Fibroblast of upper back skin (primary cell): ENCODE measurements at regions not wholly inside any gene's neighbourhood (a gene's known extent, or its start where the extent isn't known, plus 50 kb on each side); places are given as distances from the start of the nearest gene placed in this dataset.

Source experiments
- DNase-seq: peaks from one replicate; pipeline ENCODE4 v3.0.0-alpha.2; 2013

- DNase-seq: no peak
Observed at GRCh38 chr2:129299756-129300155, 679.7 kb upstream of the RAB6C start.

DNA sequence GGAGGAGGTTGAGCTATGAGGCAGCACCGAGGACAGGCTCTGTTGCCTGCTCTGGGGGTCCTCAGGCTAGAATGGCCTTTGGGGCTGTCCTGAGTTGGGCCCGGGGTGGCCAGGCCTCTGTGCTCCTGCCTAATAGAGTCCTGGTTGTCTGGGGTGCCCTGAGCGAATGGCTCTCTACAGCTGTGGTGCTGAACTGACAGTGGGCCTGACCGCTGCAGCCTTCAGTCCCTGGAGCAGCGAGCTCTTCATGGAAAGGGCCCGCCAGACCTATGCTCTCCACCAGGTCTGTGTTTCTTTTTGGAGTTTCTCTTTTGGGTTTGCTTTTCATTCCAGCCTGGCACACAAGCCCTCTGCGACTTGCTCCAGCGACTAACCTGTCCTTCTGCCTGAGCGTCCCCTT, 679.0 kb upstream of the RAB6C start:
- no peak for DNase-seq

- DNase-seq: no peak
Observed at GRCh38 chr2:129301431-129301913, 678.0 kb upstream of the RAB6C start.

DNA sequence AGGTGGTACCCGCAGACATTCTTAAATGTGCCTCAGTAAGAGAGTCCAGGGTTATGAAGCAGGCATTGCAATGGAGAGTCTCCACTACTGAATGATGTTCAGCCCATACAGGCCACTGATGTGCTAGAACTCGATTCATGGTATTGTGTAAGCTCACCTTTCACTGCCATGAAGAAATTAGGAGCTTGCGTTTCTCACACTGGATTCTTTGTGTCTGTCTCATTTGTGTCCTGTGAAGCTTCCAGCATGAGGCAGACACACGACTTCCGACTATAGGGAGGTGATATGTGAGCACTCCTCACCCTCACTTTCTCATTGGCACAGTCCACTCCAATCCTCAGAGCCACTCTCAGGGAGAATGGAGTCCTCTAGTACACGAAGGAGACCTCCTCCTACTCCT, 677.4 kb upstream of the RAB6C start:
- no peak for DNase-seq

DNA sequence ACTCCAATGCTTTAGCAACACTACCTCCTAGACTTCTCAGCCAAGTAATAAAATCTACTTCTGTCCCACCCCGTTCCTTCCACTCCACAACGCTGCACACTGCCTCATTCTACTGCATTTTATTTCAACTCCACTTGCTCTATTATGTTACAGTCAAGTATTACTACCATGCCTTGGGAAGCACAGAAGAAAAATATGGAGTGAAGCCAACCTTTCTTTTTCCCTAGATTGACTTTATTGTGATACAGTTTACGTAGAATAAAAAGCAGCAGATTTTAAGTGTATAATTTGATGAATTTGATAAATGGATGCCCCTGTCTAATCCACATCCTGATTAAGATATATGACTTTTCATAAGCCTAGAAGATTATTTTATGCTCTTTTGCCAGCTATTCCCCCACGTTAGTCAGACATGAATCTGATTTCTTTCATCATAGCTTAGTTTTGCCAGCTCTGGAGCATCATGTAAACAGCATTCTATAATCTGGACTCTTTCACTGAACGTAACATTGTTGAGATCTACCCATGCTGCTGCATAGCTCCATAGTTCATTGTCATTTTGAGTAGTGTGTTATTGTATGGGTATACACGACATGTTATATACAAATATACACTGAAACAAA, 676.8 kb upstream of the RAB6C start:
- no peak for DNase-seq

- DNase-seq: no peak
Observed at GRCh38 chr2:129314120-129314519, 665.3 kb upstream of the RAB6C start.

- DNase-seq: no peak
Observed at GRCh38 chr2:129318581-129319421, 660.7 kb upstream of the RAB6C start.

- DNase-seq: no peak
Observed at GRCh38 chr2:129319422-129319717, 660.1 kb upstream of the RAB6C start.

GRCh38 chr2:129320288-129320687, 659.2 kb upstream of the RAB6C start:
- no peak for DNase-seq

DNA sequence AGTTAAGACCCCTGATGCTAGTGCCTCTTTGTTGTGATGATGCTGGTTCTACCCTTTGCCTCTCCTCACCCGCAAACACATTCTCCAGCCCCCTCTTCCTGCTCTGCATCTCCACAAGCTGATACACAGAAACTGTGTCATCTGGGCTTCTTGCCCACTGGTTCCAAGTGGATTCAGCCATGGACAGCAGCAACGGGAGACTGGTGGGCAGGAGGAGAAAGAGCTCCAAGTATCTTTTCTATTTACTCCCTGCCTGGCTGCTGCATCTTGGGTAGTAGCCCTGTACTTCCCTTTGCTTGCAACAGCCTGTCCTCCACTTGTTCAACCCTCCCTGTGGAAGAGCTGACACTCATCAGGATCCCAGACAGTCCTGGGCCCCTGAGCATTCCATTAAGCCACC, 655.1 kb upstream of the RAB6C start:
- no peak for DNase-seq

DNA sequence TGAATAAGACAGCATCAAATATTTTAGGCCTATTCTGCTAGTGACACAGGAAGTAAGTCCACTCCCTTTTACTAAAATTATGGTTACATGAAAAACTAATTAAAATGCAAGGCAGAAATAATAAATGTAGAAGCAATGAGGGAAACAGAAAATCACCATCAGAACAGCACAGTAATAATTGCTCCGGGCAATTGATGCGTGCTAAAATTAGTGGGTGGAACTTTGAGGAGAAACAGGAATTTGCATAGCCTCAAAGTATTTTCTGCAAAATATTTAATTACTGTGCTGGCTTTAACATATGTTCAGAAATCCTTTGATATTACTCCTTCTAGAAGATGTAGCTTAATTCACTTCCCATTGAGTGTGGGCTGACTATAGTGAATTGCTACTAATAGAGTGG, 654.3 kb upstream of the RAB6C start:
- DNase-seq: no peak

GRCh38 chr2:129329574-129329973, 649.9 kb upstream of the RAB6C start:
- no peak for DNase-seq

- no peak for DNase-seq
Observed at GRCh38 chr2:129330504-129330903, 649.0 kb upstream of the RAB6C start.

DNA sequence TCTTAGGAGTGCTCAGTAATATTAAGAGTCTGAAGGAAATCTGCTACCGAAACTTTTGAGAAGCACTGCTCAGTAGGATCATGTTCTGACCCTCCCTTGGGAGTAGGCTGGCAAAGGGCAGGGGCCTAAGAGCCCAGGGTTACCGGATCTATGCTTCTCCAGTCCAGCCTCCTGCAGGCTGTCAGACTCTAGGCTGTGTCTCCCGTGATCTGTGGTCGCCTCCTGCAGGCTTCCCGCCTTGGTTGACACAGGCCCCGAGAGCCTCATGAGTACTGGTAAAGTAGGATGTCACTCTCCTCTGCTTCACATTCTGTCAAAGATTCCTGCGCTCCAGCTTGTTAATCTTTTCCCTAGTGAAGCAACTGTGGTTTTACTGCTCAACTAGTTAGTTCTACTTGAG, 647.8 kb upstream of the RAB6C start:
- no peak for DNase-seq

GRCh38 chr2:129334128-129334527, 645.3 kb upstream of the RAB6C start:
- DNase-seq: no peak

DNA sequence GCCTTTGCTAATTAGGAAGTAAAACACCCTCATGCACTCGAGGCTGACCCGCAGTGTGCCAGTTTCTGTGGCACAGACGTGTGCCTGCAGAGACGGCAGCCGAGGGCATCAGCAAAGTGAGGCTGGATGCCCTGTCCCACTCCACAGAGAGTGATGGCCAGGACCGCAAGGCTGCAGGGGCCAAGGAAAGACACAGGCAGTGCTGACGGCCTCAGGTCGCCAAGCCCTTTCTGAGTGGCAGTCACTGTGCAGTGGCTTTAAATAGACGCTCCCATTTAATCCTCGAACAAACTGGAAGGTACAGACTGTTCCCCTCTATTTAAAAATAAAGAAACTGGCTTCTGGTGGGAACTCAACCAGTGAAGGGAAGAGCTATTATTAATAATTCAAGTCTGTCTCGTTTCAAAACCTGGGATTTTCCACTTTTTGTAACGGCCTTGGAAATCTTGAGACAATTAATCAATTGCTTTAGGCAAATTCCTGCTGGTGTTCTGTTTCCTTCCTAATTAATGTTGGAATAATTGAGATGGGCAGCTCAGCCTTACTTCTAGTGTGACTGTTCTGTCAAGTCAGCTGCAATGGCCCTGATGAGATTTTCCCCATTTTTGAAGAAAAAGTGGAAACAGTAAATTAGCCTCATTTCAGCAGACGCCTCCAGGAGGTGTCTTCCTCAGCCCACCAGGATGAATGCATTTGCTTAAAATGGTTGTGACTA, 644.6 kb upstream of the RAB6C start:
- DNase-seq: no peak

DNA sequence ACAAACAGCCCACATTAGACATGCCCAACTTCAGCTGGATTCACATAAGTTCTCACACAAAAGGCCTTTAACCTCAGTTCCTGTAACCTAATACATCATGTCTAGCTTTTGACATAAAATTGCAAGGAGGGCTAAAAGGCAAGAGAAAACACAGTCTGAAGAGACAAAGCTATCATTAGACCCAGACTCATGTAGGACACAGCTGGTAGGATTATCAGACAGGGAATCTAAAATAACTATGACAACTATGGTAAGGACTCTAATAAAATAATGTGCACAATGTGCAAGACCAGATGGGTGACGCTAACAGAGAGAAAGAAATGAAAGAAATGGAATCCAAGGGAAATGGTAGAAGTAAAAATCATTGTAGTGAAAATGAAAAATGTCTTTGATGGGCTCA, 643.2 kb upstream of the RAB6C start:
- no peak for DNase-seq

DNA sequence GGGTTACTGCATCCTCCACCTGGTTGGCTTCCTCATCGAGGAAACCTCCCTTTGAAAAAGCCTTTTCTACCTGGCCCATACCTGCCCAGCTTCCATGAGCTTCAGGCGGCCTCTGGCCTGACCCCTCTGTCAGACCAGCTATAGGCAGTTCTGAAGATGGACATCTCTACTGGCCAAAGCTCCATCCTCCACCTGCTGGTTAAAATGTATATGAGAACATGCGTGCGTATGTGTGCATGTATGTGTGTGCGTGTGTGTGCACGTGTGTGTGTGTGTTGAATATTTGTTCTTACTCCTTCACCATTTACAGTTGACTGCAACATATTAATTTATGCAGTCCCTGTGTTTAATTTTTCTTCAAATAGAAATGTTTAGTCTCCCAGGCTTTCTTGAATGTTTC, 642.4 kb upstream of the RAB6C start:
- no peak for DNase-seq

DNA sequence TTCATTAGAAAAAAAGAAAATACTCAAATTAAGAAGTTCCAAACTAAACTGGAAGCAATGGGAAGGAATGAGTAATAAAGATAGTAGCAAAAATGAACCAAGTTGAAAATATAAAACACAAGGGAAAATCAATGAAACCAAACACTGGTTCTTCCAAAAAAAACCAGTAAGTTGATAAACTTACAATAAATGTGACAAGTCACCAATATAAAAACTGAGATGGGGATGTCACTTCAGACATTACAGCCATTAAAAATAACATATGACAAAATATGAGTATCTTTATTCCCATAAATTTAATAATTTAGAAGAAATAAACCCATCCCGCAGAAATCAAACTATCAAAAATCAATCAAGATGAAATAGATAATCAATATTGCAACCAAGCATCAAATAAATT, 633.9 kb upstream of the RAB6C start:
- DNase-seq: no peak

DNA sequence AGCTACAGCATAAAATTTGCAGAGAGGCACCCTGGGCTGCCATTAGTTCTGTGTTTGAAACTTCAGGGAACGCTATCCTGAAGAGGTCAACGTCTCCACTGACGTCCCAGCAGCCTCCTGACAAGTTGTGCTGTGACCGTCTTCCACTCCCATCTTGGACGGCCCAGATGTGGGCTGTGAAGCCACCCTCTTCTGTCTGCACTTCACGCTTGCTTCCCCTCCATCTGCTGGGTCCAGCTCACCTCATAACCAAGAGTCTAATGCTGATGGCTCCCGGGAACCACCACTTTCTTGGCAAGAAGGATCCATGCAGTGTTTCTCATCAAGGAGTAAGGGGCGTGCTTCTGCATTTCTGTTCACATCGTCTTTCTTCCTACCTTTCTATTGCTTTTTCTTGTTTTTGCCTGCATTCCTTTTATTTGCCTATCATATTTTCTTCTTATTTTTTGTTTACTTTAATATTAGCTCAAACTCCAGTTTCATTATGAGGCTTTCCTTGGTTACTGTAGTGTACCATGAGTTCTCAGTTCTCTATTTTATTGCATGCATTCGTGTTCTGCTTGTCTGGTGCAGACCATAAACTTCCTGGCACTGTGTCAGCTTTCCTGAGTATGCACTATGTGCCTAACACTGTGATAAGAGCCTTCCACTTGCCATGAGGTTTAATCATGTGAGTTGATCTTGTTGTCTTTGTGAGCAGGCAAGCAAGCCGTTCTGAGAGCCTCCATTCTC, 631.8 kb upstream of the RAB6C start:
- no peak for DNase-seq

GRCh38 chr2:129354631-129355030, 624.8 kb upstream of the RAB6C start:
- no peak for DNase-seq

DNA sequence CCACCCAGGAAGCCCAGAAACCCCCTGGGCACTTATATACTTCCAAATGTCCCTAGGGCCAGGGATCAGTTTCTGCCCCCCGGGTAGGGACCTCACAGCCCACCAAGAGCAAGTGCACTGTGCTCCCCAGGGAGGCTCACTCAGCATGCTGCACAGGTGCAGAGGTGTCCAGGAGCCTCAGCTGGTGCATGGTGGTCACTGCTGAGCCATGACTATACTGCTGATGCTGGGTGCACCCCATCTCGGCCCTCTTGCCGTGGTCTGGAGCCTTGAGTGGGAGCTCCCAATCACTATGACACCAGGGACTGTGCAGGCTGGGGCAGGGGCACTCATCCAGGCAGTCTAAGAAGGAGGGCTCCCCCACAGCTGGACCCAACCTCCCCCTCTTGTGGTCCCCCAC, 617.8 kb upstream of the RAB6C start:
- DNase-seq: no peak

DNA sequence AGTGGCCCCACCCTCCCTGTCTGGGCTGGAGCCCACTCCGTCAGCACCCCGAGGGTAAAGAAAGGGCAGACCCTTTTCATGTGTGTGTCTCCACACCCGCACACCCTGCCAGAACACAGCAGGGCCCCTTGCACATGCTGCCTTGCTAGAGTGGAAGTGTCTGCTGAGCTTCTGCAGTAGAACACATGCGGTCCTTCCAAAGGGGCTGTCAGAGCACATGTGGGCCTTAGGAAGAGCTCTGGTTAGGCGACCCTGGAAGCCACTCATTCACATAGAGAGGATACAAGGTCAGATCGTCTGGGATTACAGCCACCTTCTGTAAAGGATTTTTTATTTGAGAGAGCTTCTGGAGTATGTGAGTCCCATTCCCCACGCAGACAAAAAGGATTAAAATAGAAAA, 613.2 kb upstream of the RAB6C start:
- DNase-seq: no peak

DNA sequence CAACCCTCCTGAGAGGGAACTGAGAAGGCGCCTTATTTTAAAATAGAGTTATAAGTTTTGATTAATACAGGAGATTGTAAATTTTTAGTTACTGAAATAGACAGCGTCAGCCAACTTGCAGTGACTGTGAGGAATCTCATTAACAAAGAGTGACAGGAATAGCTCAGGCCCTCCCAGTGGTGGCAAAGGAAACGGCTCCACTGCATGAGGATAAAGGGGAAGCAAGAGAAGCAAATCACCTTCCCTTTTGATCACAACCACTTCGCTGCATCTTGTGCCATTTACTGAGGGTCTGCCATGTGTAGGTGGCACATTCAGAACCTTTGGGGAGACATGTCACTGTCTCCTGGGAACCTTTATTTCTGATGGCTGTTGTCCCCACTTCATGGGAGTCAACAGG, 612.4 kb upstream of the RAB6C start:
- no peak for DNase-seq
